ENCODE measurements at regions not wholly inside any gene's neighbourhood (a gene's known extent, or its start where the extent isn't known, plus 50 kb on each side); places are given as distances from the start of the nearest gene placed in this dataset.

GRCh38 chr18:64384101-64384500 lies 235.2 kb upstream of the LINC00305 start:
- no peak overlapping the region for H2BK12ac ChIP-seq (ENCODE audit: insufficient read length, low read depth, low read length)
- no peak overlapping the region for H3K9ac ChIP-seq (ENCODE audit: extremely low read depth, insufficient read length, low read length)
- H3K9me3 ChIP-seq (ENCODE audit: control insufficient read depth, low read depth, low read length): no peaks in the 10 kb centered on the region
- no peaks in the 10 kb centered on the region for H3K9me3 Mint-ChIP-seq
- H3K14ac ChIP-seq (ENCODE audit: insufficient read depth, low read length): no peak overlapping the region
- no peak overlapping the region for H4K8ac ChIP-seq (replicated peaks; ENCODE audit: insufficient read length, low read depth, low read length)
- no peak overlapping the region for H3K56ac ChIP-seq (ENCODE audit: insufficient read length, low read depth, low read length)
- no peak overlapping the region for H3K18ac ChIP-seq (ENCODE audit: insufficient read length, low read depth, low read length)
- no CpG with 5 or more reads among the region's 1 CpG for WGBS (ENCODE audit: extremely low coverage, insufficient read length, low lambda C conversion rate)
- no peak overlapping the region for H3K27ac ChIP-seq (ENCODE audit: insufficient read length, low read depth, low read length)
- H3T11ph ChIP-seq (ENCODE audit: low read length): no peak overlapping the region
- no peak overlapping the region for H3K23ac ChIP-seq (ENCODE audit: insufficient read length, low read depth, low read length)
- no peak overlapping the region for H3K4me2 ChIP-seq (ENCODE audit: insufficient read depth, insufficient read length, low read length)
- no peaks in the 10 kb centered on the region for H3K36me3 Mint-ChIP-seq (ENCODE audit: insufficient read depth in 1 of 3, low read depth in 3 of 3)
- no peaks in the 10 kb centered on the region for H4K20me1 ChIP-seq (ENCODE audit: control insufficient read depth, insufficient read depth, insufficient read length)
- no peak overlapping the region for H4K91ac ChIP-seq (ENCODE audit: insufficient read length, low read depth, low read length)
- no peak overlapping the region for H2BK5ac ChIP-seq (ENCODE audit: insufficient read length, low read length)
- H2AFZ ChIP-seq (ENCODE audit: low read length): no peak overlapping the region
- no peak overlapping the region for H2BK20ac ChIP-seq (ENCODE audit: low read depth, low read length, poor library complexity, severe bottlenecking)
- DNase-seq: no peak
- H3K79me1 ChIP-seq (ENCODE audit: insufficient read depth, low read depth, low read length, poor library complexity, severe bottlenecking): no peaks in the 10 kb centered on the region
- H2BK15ac ChIP-seq (ENCODE audit: low read depth, low read length): no peak overlapping the region
- H4K5ac ChIP-seq (ENCODE audit: insufficient read length, low read depth, low read length): no peak overlapping the region
- H3K27me3 ChIP-seq (ENCODE audit: insufficient read depth, low read length): no peaks in the 10 kb centered on the region
- TF ChIP-seq CTCF (conservative IDR thresholded peaks at IDR 0.05): no peak
- H3K27ac Mint-ChIP-seq: peak overlapping the region in 1 of 3 experiments; percentile 40; a peak in 1 of 7 replicates
- no peaks in the 10 kb centered on the region for H3K79me2 ChIP-seq (ENCODE audit: insufficient read depth, low read length)
- H2AK5ac ChIP-seq (ENCODE audit: insufficient read length, low read length): no peak overlapping the region
- no peaks in the 10 kb centered on the region; the same call in 1 of the 2 replicates for H3K4me1 ChIP-seq (ENCODE audit: insufficient read depth, low read length)
- peaks cover 11 to 15% of the 10 kb centered on the region in 2 experiments for H3K4me1 Mint-ChIP-seq
- H3K23me2 ChIP-seq (ENCODE audit: insufficient read length, low read depth, low read length, poor library complexity, severe bottlenecking): no peaks in the 10 kb centered on the region
- H3K4me3 Mint-ChIP-seq: no peak overlapping the region
- H2BK120ac ChIP-seq (ENCODE audit: low read depth, low read length, poor library complexity, severe bottlenecking): no peak overlapping the region
- no peak overlapping the region for H3K4ac ChIP-seq (ENCODE audit: low read depth, low read length)
- H3K27me3 Mint-ChIP-seq (ENCODE audit: low read depth): no peaks in the 10 kb centered on the region
